GM18858 (cell line): ENCODE measurements at regions not wholly inside any gene's neighbourhood (a gene's known extent, or its start where the extent isn't known, plus 50 kb on each side); places are given as distances from the start of the nearest gene placed in this dataset.

ENCODE experiments used
- ATAC-seq: cut with Tn5 transposase; IDR thresholded peaks from one replicate; pipeline ENCODE4 v1.9.1; 2021; ENCODE audit not compliant: unreplicated experiment

GRCh38 chr21:35664683-35665082 is 395.6 kb downstream of the SETD4 start:
- no peak for ATAC-seq

GRCh38 chr21:35663856-35664606 is 396.3 kb downstream of the SETD4 start:
- no peak for ATAC-seq

- ATAC-seq = no peak
These were observed 402.1 kb downstream of the SETD4 start for GRCh38 chr21:35658242-35658641.

GRCh38 chr21:35652872-35653271 is 407.5 kb downstream of the SETD4 start:
- no peak for ATAC-seq

- ATAC-seq = no peak
These were observed 408.1 kb downstream of the SETD4 start for GRCh38 chr21:35652196-35652595.

GRCh38 chr21:35651196-35651595 is 409.1 kb downstream of the SETD4 start:
- ATAC-seq = no peak

- ATAC-seq = no peak
These were observed 411.1 kb downstream of the SETD4 start for GRCh38 chr21:35649186-35649585.

GRCh38 chr21:35648512-35648911 is 411.8 kb downstream of the SETD4 start:
- no peak for ATAC-seq

- ATAC-seq = no peak
These were observed 413.7 kb downstream of the SETD4 start for GRCh38 chr21:35646606-35647005.

- no peak for ATAC-seq
These were observed 414.3 kb downstream of the SETD4 start for GRCh38 chr21:35645991-35646390.

- ATAC-seq = no peak
These were observed 415.8 kb downstream of the SETD4 start for GRCh38 chr21:35644523-35644922.

- ATAC-seq = no peak
These were observed 417.1 kb downstream of the SETD4 start for GRCh38 chr21:35643176-35643575.

- ATAC-seq = no peak
These were observed 418.9 kb downstream of the SETD4 start for GRCh38 chr21:35641271-35642016.

- no peak for ATAC-seq
These were observed 422.9 kb downstream of the SETD4 start for GRCh38 chr21:35637431-35637830.

GRCh38 chr21:35635994-35636393 is 424.3 kb downstream of the SETD4 start:
- ATAC-seq = no peak

- no peak for ATAC-seq
These were observed 425.1 kb downstream of the SETD4 start for GRCh38 chr21:35635261-35635660.

GRCh38 chr21:35633501-35633900 is 426.8 kb downstream of the SETD4 start:
- no peak for ATAC-seq

GRCh38 chr21:35632711-35633110 is 427.6 kb downstream of the SETD4 start:
- ATAC-seq = no peak

- ATAC-seq = no peak
These were observed 432.0 kb downstream of the SETD4 start for GRCh38 chr21:35628316-35628715.

GRCh38 chr21:35627462-35627861 is 432.9 kb downstream of the SETD4 start:
- ATAC-seq = no peak

- ATAC-seq = no peak
These were observed 434.8 kb downstream of the SETD4 start for GRCh38 chr21:35625576-35625975.

GRCh38 chr21:35624901-35625300 is 435.4 kb downstream of the SETD4 start:
- ATAC-seq = no peak
